ENCODE measurements at regions not wholly inside any gene's neighbourhood (a gene's known extent, or its start where the extent isn't known, plus 50 kb on each side); places are given as distances from the start of the nearest gene placed in this dataset.

- no peak for DNase-seq (ENCODE audit: low read depth in 6 of 9, low spot score in 9 of 9)
- no peaks in the 10 kb centered on the region for H3K27me3 ChIP-seq (ENCODE audit: control insufficient read depth in 2 of 2, insufficient read depth in 1 of 2, low read length in 1 of 2)
- H3K27ac ChIP-seq (ENCODE audit: low read depth in 1 of 2, low read length in 1 of 2) = no peak overlapping the region
- WGBS = 68% methylated on average over 2 of the region's 2 CpGs
- H3K36me3 ChIP-seq (ENCODE audit: control insufficient read depth in 2 of 2, insufficient read depth in 2 of 2, low read length in 1 of 2) = no peaks in the 10 kb centered on the region
- no peak overlapping the region for H3K4me3 ChIP-seq (ENCODE audit: low read length in 2 of 2)
- H3K9me3 ChIP-seq (ENCODE audit: control insufficient read depth in 2 of 2, insufficient read depth in 1 of 2, low read length in 1 of 2) = peaks cover 0 to 5% of the 10 kb centered on the region in 2 donors
- no peaks in the 10 kb centered on the region for H3K4me1 ChIP-seq (ENCODE audit: control insufficient read depth in 2 of 2, insufficient read depth in 2 of 2, low read length in 2 of 2)
Measured at GRCh38 chr7:52712938-52713337, 322.5 kb upstream of the POM121L12 start.

- WGBS = 22% methylated on average over 1 of the region's 1 CpG
- no peak overlapping the region for H3K4me3 ChIP-seq (ENCODE audit: low read length in 2 of 2)
- no peaks in the 10 kb centered on the region for H3K4me1 ChIP-seq (ENCODE audit: control insufficient read depth in 2 of 2, insufficient read depth in 2 of 2, low read length in 2 of 2)
- no peak overlapping the region for H3K27ac ChIP-seq (ENCODE audit: low read depth in 1 of 2, low read length in 1 of 2)
- H3K27me3 ChIP-seq (ENCODE audit: control insufficient read depth in 2 of 2, insufficient read depth in 1 of 2, low read length in 1 of 2) = no peaks in the 10 kb centered on the region
- no peak for DNase-seq (ENCODE audit: low read depth in 6 of 9, low spot score in 9 of 9)
- no peaks in the 10 kb centered on the region for H3K36me3 ChIP-seq (ENCODE audit: control insufficient read depth in 2 of 2, insufficient read depth in 2 of 2, low read length in 1 of 2)
- peaks cover 0 to 5% of the 10 kb centered on the region in 2 donors for H3K9me3 ChIP-seq (ENCODE audit: control insufficient read depth in 2 of 2, insufficient read depth in 1 of 2, low read length in 1 of 2)
Measured at GRCh38 chr7:52711951-52712350, 323.5 kb upstream of the POM121L12 start.

GRCh38 chr7:52708846-52709245 is 326.6 kb upstream of the POM121L12 start:
- DNase-seq (ENCODE audit: low read depth in 6 of 9, low spot score in 9 of 9) = no peak
- 85% methylated on average over 3 of the region's 3 CpGs for WGBS
- no peaks in the 10 kb centered on the region for H3K4me1 ChIP-seq (ENCODE audit: control insufficient read depth in 2 of 2, insufficient read depth in 2 of 2, low read length in 2 of 2)
- no peaks in the 10 kb centered on the region for H3K27me3 ChIP-seq (ENCODE audit: control insufficient read depth in 2 of 2, insufficient read depth in 1 of 2, low read length in 1 of 2)
- H3K36me3 ChIP-seq (ENCODE audit: control insufficient read depth in 2 of 2, insufficient read depth in 2 of 2, low read length in 1 of 2) = no peaks in the 10 kb centered on the region
- no peak overlapping the region for H3K4me3 ChIP-seq (ENCODE audit: low read length in 2 of 2)
- no peaks in the 10 kb centered on the region for H3K9me3 ChIP-seq (ENCODE audit: control insufficient read depth in 2 of 2, insufficient read depth in 1 of 2, low read length in 1 of 2)
- H3K27ac ChIP-seq (ENCODE audit: low read depth in 1 of 2, low read length in 1 of 2) = no peak overlapping the region

GRCh38 chr7:52705768-52706167 is 329.7 kb upstream of the POM121L12 start:
- H3K9me3 ChIP-seq (ENCODE audit: control insufficient read depth in 2 of 2, insufficient read depth in 1 of 2, low read length in 1 of 2) = no peaks in the 10 kb centered on the region
- H3K27ac ChIP-seq (ENCODE audit: low read depth in 1 of 2, low read length in 1 of 2) = no peak overlapping the region
- WGBS = 95% methylated on average over 2 of the region's 2 CpGs

GRCh38 chr7:52700349-52700748 is 335.1 kb upstream of the POM121L12 start:
- H3K27me3 ChIP-seq (ENCODE audit: control insufficient read depth in 2 of 2, insufficient read depth in 1 of 2, low read length in 1 of 2) = no peaks in the 10 kb centered on the region
- H3K4me1 ChIP-seq (ENCODE audit: control insufficient read depth in 2 of 2, insufficient read depth in 2 of 2, low read length in 2 of 2) = no peaks in the 10 kb centered on the region

More at GRCh38 chr7:52705768-52706167, 329.7 kb upstream of the POM121L12 start:
- Histone ChIP-seq H3K4me1 (ENCODE audit: control insufficient read depth in 2 of 2, insufficient read depth in 2 of 2, low read length in 2 of 2) (no peaks in the 10 kb centered on the region), H3K36me3 (ENCODE audit: control insufficient read depth in 2 of 2, insufficient read depth in 2 of 2, low read length in 1 of 2) (no peaks in the 10 kb centered on the region), H3K4me3 (ENCODE audit: low read length in 2 of 2) (no peak overlapping the region), H3K27me3 (ENCODE audit: control insufficient read depth in 2 of 2, insufficient read depth in 1 of 2, low read length in 1 of 2) (no peaks in the 10 kb centered on the region)
- no peak for DNase-seq (ENCODE audit: low read depth in 6 of 9, low spot score in 9 of 9)

GRCh38 chr7:52695973-52696595 is 339.3 kb upstream of the POM121L12 start:
- 58% methylated on average over 5 of the region's 5 CpGs for WGBS
- no peak overlapping the region for H3K4me3 ChIP-seq (ENCODE audit: low read length in 2 of 2)
- peaks cover 0 to 2% of the 10 kb centered on the region in 2 donors for H3K9me3 ChIP-seq (ENCODE audit: control insufficient read depth in 2 of 2, insufficient read depth in 1 of 2, low read length in 1 of 2)
- H3K4me1 ChIP-seq (ENCODE audit: control insufficient read depth in 2 of 2, insufficient read depth in 2 of 2, low read length in 2 of 2) = no peaks in the 10 kb centered on the region
- no peak for DNase-seq (ENCODE audit: low read depth in 6 of 9, low spot score in 9 of 9)
- H3K27me3 ChIP-seq (ENCODE audit: control insufficient read depth in 2 of 2, insufficient read depth in 1 of 2, low read length in 1 of 2) = no peaks in the 10 kb centered on the region
- H3K36me3 ChIP-seq (ENCODE audit: control insufficient read depth in 2 of 2, insufficient read depth in 2 of 2, low read length in 1 of 2) = no peaks in the 10 kb centered on the region
- H3K27ac ChIP-seq (ENCODE audit: low read depth in 1 of 2, low read length in 1 of 2) = no peak overlapping the region

More at GRCh38 chr7:52700349-52700748, 335.1 kb upstream of the POM121L12 start:
- no peak overlapping the region for H3K27ac ChIP-seq (ENCODE audit: low read depth in 1 of 2, low read length in 1 of 2)
- no peak overlapping the region for H3K4me3 ChIP-seq (ENCODE audit: low read length in 2 of 2)
- H3K36me3 ChIP-seq (ENCODE audit: control insufficient read depth in 2 of 2, insufficient read depth in 2 of 2, low read length in 1 of 2) = no peaks in the 10 kb centered on the region
- DNase-seq (ENCODE audit: low read depth in 6 of 9, low spot score in 9 of 9) = no peak
- 72% methylated on average over 2 of the region's 2 CpGs for WGBS
- H3K9me3 ChIP-seq (ENCODE audit: control insufficient read depth in 2 of 2, insufficient read depth in 1 of 2, low read length in 1 of 2) = peaks cover 0 to 2% of the 10 kb centered on the region in 2 donors

- Histone ChIP-seq H3K27ac (ENCODE audit: low read depth in 1 of 2, low read length in 1 of 2) (no peak overlapping the region), H3K27me3 (ENCODE audit: control insufficient read depth in 2 of 2, insufficient read depth in 1 of 2, low read length in 1 of 2) (no peaks in the 10 kb centered on the region), H3K36me3 (ENCODE audit: control insufficient read depth in 2 of 2, insufficient read depth in 2 of 2, low read length in 1 of 2) (no peaks in the 10 kb centered on the region), H3K4me3 (ENCODE audit: low read length in 2 of 2) (no peak overlapping the region), H3K9me3 (ENCODE audit: control insufficient read depth in 2 of 2, insufficient read depth in 1 of 2, low read length in 1 of 2) (no peaks in the 10 kb centered on the region), H3K4me1 (ENCODE audit: control insufficient read depth in 2 of 2, insufficient read depth in 2 of 2, low read length in 2 of 2) (no peaks in the 10 kb centered on the region)
- no peak for DNase-seq (ENCODE audit: low read depth in 6 of 9, low spot score in 9 of 9)
- WGBS = 81% methylated on average over 1 of the region's 1 CpG
Measured at GRCh38 chr7:52691257-52691656, 344.2 kb upstream of the POM121L12 start.

- WGBS = 66% methylated on average over 2 of the region's 2 CpGs
Measured at GRCh38 chr7:52689912-52690311, 345.5 kb upstream of the POM121L12 start.

GRCh38 chr7:52685333-52685732 is 350.1 kb upstream of the POM121L12 start:
- no peaks in the 10 kb centered on the region for H3K9me3 ChIP-seq (ENCODE audit: control insufficient read depth in 2 of 2, insufficient read depth in 1 of 2, low read length in 1 of 2)
- 72% methylated on average over 3 of the region's 3 CpGs for WGBS
- H3K4me1 ChIP-seq (ENCODE audit: control insufficient read depth in 2 of 2, insufficient read depth in 2 of 2, low read length in 2 of 2) = no peaks in the 10 kb centered on the region
- H3K27me3 ChIP-seq (ENCODE audit: control insufficient read depth in 2 of 2, insufficient read depth in 1 of 2, low read length in 1 of 2) = no peaks in the 10 kb centered on the region
- H3K27ac ChIP-seq (ENCODE audit: low read depth in 1 of 2, low read length in 1 of 2) = no peak overlapping the region
- no peak overlapping the region for H3K4me3 ChIP-seq (ENCODE audit: low read length in 2 of 2)
- no peaks in the 10 kb centered on the region for H3K36me3 ChIP-seq (ENCODE audit: control insufficient read depth in 2 of 2, insufficient read depth in 2 of 2, low read length in 1 of 2)
- DNase-seq (ENCODE audit: low read depth in 6 of 9, low spot score in 9 of 9) = no peak

More at GRCh38 chr7:52689912-52690311, 345.5 kb upstream of the POM121L12 start:
- Histone ChIP-seq H3K4me1 (ENCODE audit: control insufficient read depth in 2 of 2, insufficient read depth in 2 of 2, low read length in 2 of 2) (no peaks in the 10 kb centered on the region), H3K36me3 (ENCODE audit: control insufficient read depth in 2 of 2, insufficient read depth in 2 of 2, low read length in 1 of 2) (no peaks in the 10 kb centered on the region), H3K4me3 (ENCODE audit: low read length in 2 of 2) (no peak overlapping the region), H3K27me3 (ENCODE audit: control insufficient read depth in 2 of 2, insufficient read depth in 1 of 2, low read length in 1 of 2) (no peaks in the 10 kb centered on the region), H3K9me3 (ENCODE audit: control insufficient read depth in 2 of 2, insufficient read depth in 1 of 2, low read length in 1 of 2) (no peaks in the 10 kb centered on the region), H3K27ac (ENCODE audit: low read depth in 1 of 2, low read length in 1 of 2) (no peak overlapping the region)
- no peak for DNase-seq (ENCODE audit: low read depth in 6 of 9, low spot score in 9 of 9)

Data from thymus (tissue), 11 donors.